CD14-positive monocyte (primary cell): ENCODE measurements at regions not wholly inside any gene's neighbourhood (a gene's known extent, or its start where the extent isn't known, plus 50 kb on each side); places are given as distances from the start of the nearest gene placed in this dataset.

ENCODE experiments used
- DNase-seq, 3 donors: peaks; one replicate each; pipeline ENCODE4 v3.0.0-alpha.2; 2011 to 2022
- H2AFZ ChIP-seq: 2 replicates; pipeline ENCODE4 v1.6.0; 2012; ENCODE audit warnings: mild to moderate bottlenecking, low read depth, low read length, inconsistent platforms; ENCODE audit not compliant: insufficient read depth, poor library complexity, severe bottlenecking
- H3K27ac ChIP-seq, 2 donors: 1 replicate in 1 of 2; 2 replicates in 1 of 2; pipeline ENCODE4 v1.5.1; 2012 to 2013; ENCODE audit warnings: low read length in 2 of 2, control low read depth in 1 of 2, inconsistent platforms in 1 of 2, low read depth in 1 of 2, mild to moderate bottlenecking in 1 of 2
- H3K27me3 ChIP-seq, 2 donors: one replicate each; pipeline versions ENCODE4 v1.6.0 to v1.6.1; 2011 to 2013; ENCODE audit warnings: low read length in 2 of 2; ENCODE audit not compliant: control insufficient read depth in 2 of 2, insufficient read depth in 2 of 2
- H3K36me3 ChIP-seq, 2 donors: replicated peaks in 1 of 2; 1 replicate in 1 of 2; 2 replicates in 1 of 2; pipeline versions ENCODE4 v1.5.1 to v1.6.1; 2012 to 2013; ENCODE audit warnings: low read length in 2 of 2, control low read depth in 1 of 2, inconsistent platforms in 1 of 2, mild to moderate bottlenecking in 1 of 2; ENCODE audit not compliant: insufficient read depth in 2 of 2, control insufficient read depth in 1 of 2
- H3K4me1 ChIP-seq, 2 donors: 1 replicate in 1 of 2; 2 replicates in 1 of 2; pipeline versions ENCODE4 v1.5.1 to v1.6.1; 2012 to 2013; ENCODE audit warnings: low read length in 2 of 2, control low read depth in 1 of 2, inconsistent platforms in 1 of 2, mild to moderate bottlenecking in 1 of 2, moderate library complexity in 1 of 2; ENCODE audit not compliant: insufficient read depth in 2 of 2, control insufficient read depth in 1 of 2
- H3K4me2 ChIP-seq: replicated peaks from 2 replicates; pipeline ENCODE3; 2012; ENCODE audit warnings: low read length, moderate library complexity, mild to moderate bottlenecking; ENCODE audit not compliant: poor library complexity, severe bottlenecking; ENCODE audit errors: extremely low read depth
- H3K4me3 ChIP-seq, 3 experiments: fragments of 200-600 bp in 1 of 3; sonication (generic) in 1 of 3; replicated peaks in 1 of 3; 1 replicate in 2 of 3; 2 replicates in 1 of 3; pipeline ENCODE4 v1.5.1; 2011 to 2013; ENCODE audit warnings: low read length in 3 of 3, mild to moderate bottlenecking in 3 of 3, control low read depth in 2 of 3, low read depth in 2 of 3, inconsistent platforms in 1 of 3, moderate library complexity in 1 of 3
- H3K79me2 ChIP-seq: 2 replicates; pipeline ENCODE4 v1.6.0; 2012; ENCODE audit warnings: mild to moderate bottlenecking, control low read depth, inconsistent platforms, low read length, moderate library complexity; ENCODE audit not compliant: insufficient read depth
- H3K9ac ChIP-seq: 2 replicates; pipeline ENCODE4 v1.6.0; 2017; ENCODE audit warnings: low read length, mild to moderate bottlenecking; ENCODE audit not compliant: insufficient read depth, poor library complexity, severe bottlenecking
- H3K9me3 ChIP-seq, 2 donors: replicated peaks in 1 of 2; 1 replicate in 1 of 2; 2 replicates in 1 of 2; pipeline versions ENCODE4 v1.5.1 to v1.6.1; 2012 to 2013; ENCODE audit warnings: low read length in 2 of 2, control low read depth in 1 of 2; ENCODE audit not compliant: control insufficient read depth in 1 of 2, insufficient read depth in 1 of 2
- H4K20me1 ChIP-seq: 2 replicates; pipeline ENCODE4 v1.6.0; 2012; ENCODE audit warnings: mild to moderate bottlenecking, low read length, control low read depth, moderate library complexity; ENCODE audit not compliant: insufficient read depth
- H3K27ac Mint-ChIP-seq, 7 donors: one replicate each; pipeline ENCODE4 v1.8.0; 2020; ENCODE audit warnings: mild to moderate bottlenecking in 7 of 7, mixed read lengths in 7 of 7, moderate library complexity in 6 of 7, inconsistent platforms in 2 of 7
- H3K27me3 Mint-ChIP-seq, 3 donors: one replicate each; pipeline ENCODE4 v1.8.0; 2021 to 2022; ENCODE audit warnings: low read depth in 3 of 3, mild to moderate bottlenecking in 3 of 3, mixed read lengths in 3 of 3, moderate library complexity in 3 of 3, inconsistent platforms in 1 of 3
- H3K36me3 Mint-ChIP-seq, 2 donors: one replicate each; pipeline ENCODE4 v1.8.0; 2020; ENCODE audit warnings: mixed read lengths in 2 of 2, inconsistent platforms in 1 of 2, mild to moderate bottlenecking in 1 of 2
- H3K4me1 Mint-ChIP-seq: one replicate; pipeline ENCODE4 v1.8.0; 2020; ENCODE audit warnings: mild to moderate bottlenecking, mixed read lengths
- H3K4me3 Mint-ChIP-seq, 2 donors: one replicate each; pipeline ENCODE4 v1.8.0; 2020; ENCODE audit warnings: mild to moderate bottlenecking in 2 of 2, mixed read lengths in 2 of 2, moderate library complexity in 1 of 2
- H3K9me3 Mint-ChIP-seq, 7 donors: one replicate each; pipeline ENCODE4 v1.8.0; 2020 to 2022; ENCODE audit warnings: mixed read lengths in 7 of 7, mild to moderate bottlenecking in 6 of 7, moderate library complexity in 6 of 7, inconsistent platforms in 2 of 7
- WGBS: methylation state at CpG from one replicate; pipeline ENCODE4 v1.1.5; 2013; ENCODE audit warnings: missing lambda C conversion rate; ENCODE audit not compliant: insufficient coverage; 5-methylcytosine and 5-hydroxymethylcytosine counted together
- intact Hi-C, 2 donors: fragments of 100-400 bp; cut with micrococcal nuclease; formaldehyde crosslinking; loops; one replicate each; pipeline versions ENCODE4 v1.15.0 to v1.15.1; 2023
- TF ChIP-seq, protein P1 (sequence below): fragments of 200-600 bp; IDR thresholded peaks from one replicate; pipeline ENCODE4 v1.8.0; 2022; ENCODE audit warnings: antibody characterized with exemption, mild to moderate bottlenecking

DNA sequence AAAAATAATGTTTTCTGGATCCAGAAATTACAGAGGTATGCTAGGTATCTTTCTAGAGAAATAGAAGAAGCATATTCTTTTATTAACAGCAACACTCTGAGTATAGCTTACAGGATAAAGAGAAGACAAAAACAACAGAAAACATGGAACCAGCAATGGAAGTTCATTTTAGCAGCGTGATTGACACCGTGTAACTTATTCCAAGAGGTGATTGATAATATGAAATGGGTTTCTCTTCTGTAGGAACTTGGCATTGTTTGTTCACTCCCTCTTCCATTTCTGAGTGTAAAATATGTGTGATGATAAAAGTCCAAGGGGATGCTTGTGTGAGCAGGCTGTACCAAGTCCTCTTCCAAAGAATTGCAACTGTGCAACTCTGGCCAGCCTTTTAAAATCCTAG, 303.0 kb downstream of the COL12A1 start:
- Histone ChIP-seq H3K27me3 (no peaks in the 10 kb centered on the region), H4K20me1 (no peaks in the 10 kb centered on the region), H2AFZ (no peak overlapping the region), H3K4me1 (no peaks in the 10 kb centered on the region), H3K36me3 (no peaks in the 10 kb centered on the region), H3K9ac (no peak overlapping the region), H3K27ac (no peak overlapping the region), H3K4me2 (no peak overlapping the region), H3K79me2 (no peaks in the 10 kb centered on the region), H3K9me3 (peaks cover 0 to 14% of the 10 kb centered on the region in 2 donors), H3K4me3 (no peak overlapping the region)
- Mint-ChIP-seq H3K27me3 (peaks cover 0 to 1% (median 0%) of the 10 kb centered on the region in 3 donors), H3K27ac (no peak overlapping the region), H3K4me1 (no peaks in the 10 kb centered on the region), H3K9me3 (peaks cover 10 to 28% (median 15%) of the 10 kb centered on the region in 7 donors), H3K36me3 (no peaks in the 10 kb centered on the region), H3K4me3 (no peak overlapping the region)
- TF ChIP-seq, protein P1, sequence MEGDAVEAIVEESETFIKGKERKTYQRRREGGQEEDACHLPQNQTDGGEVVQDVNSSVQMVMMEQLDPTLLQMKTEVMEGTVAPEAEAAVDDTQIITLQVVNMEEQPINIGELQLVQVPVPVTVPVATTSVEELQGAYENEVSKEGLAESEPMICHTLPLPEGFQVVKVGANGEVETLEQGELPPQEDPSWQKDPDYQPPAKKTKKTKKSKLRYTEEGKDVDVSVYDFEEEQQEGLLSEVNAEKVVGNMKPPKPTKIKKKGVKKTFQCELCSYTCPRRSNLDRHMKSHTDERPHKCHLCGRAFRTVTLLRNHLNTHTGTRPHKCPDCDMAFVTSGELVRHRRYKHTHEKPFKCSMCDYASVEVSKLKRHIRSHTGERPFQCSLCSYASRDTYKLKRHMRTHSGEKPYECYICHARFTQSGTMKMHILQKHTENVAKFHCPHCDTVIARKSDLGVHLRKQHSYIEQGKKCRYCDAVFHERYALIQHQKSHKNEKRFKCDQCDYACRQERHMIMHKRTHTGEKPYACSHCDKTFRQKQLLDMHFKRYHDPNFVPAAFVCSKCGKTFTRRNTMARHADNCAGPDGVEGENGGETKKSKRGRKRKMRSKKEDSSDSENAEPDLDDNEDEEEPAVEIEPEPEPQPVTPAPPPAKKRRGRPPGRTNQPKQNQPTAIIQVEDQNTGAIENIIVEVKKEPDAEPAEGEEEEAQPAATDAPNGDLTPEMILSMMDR = no peak
- WGBS = no CpG with 5 or more reads among the region's 2 CpGs
- no peak for DNase-seq
- intact Hi-C loops = no loop called here

DNA sequence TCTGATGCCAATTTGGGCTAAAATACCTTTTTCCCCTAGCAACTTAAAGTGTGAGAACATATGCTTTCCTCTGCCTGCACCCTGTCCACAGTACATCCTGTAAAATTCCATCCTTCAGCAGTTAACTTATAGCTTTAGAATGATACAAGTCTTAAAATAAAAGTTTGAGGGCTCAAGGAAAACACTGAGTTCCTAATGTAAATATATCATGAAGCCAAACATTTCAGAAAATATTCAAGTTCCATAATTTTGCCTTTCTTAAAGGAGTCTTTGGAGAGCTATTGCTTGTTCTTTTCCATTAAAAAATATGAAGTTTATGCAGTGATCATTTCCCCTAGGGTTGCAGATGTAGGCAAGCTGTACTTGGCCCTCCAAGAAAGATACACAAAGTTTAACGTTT, 303.8 kb downstream of the COL12A1 start:
- Histone ChIP-seq H3K27me3 (no peaks in the 10 kb centered on the region), H3K27ac (no peak overlapping the region), H3K36me3 (no peaks in the 10 kb centered on the region), H4K20me1 (no peaks in the 10 kb centered on the region), H3K4me2 (no peak overlapping the region), H2AFZ (no peak overlapping the region), H3K79me2 (no peaks in the 10 kb centered on the region), H3K9ac (no peak overlapping the region), H3K4me3 (no peak overlapping the region), H3K4me1 (no peaks in the 10 kb centered on the region), H3K9me3 (peaks cover 0 to 14% of the 10 kb centered on the region in 2 donors)
- no peak overlapping the region for H3K27ac Mint-ChIP-seq
- WGBS = no CpG with 5 or more reads among the region's 1 CpG
- DNase-seq = no peak
- H3K4me3 Mint-ChIP-seq = no peak overlapping the region
- no peaks in the 10 kb centered on the region for H3K36me3 Mint-ChIP-seq
- intact Hi-C loops = no loop called here
- TF ChIP-seq, protein P1 = no peak
- peaks cover 10 to 30% (median 15%) of the 10 kb centered on the region in 7 donors for H3K9me3 Mint-ChIP-seq
- peaks cover 0 to 1% (median 0%) of the 10 kb centered on the region in 3 donors for H3K27me3 Mint-ChIP-seq
- no peaks in the 10 kb centered on the region for H3K4me1 Mint-ChIP-seq
